Fibroblast of lung (primary cell): ENCODE measurements at regions not wholly inside any gene's neighbourhood (a gene's known extent, or its start where the extent isn't known, plus 50 kb on each side); places are given as distances from the start of the nearest gene placed in this dataset.
A peak's percentile ranks its signal among the peaks of the same experiment; 100 is the strongest.
"Not testable (repeated sequence)": the region's sequence is repeated elsewhere in the genome, so short reads cannot be mapped to it uniquely, and the experiment has no call there.

Experiments used
- DNase-seq, 2 donors: peaks; one replicate each; pipeline versions ENCODE4 v3.0.0 to v3.0.0-alpha.2; 2010; ENCODE audit warnings: low read depth in 2 of 2
- H2AFZ ChIP-seq: 2 replicates; pipeline ENCODE4 v1.5.1; 2012; ENCODE audit warnings: low read length, control low read depth, inconsistent platforms
- H3K27ac ChIP-seq: 2 replicates; pipeline ENCODE4 v1.5.1; 2011; ENCODE audit warnings: low read length, control low read depth; ENCODE audit not compliant: insufficient read depth
- H3K27me3 ChIP-seq: 2 replicates; pipeline ENCODE4 v1.5.1; 2011; ENCODE audit warnings: mild to moderate bottlenecking, low read length; ENCODE audit not compliant: control insufficient read depth, insufficient read depth
- H3K36me3 ChIP-seq: 2 replicates; pipeline ENCODE4 v1.5.1; 2011; ENCODE audit warnings: low read length; ENCODE audit not compliant: control insufficient read depth, insufficient read depth
- H3K4me1 ChIP-seq: 2 replicates; pipeline ENCODE4 v1.5.1; 2011; ENCODE audit warnings: low read length; ENCODE audit not compliant: control insufficient read depth, insufficient read depth; ENCODE audit errors: extremely low read depth
- H3K4me2 ChIP-seq: 2 replicates; pipeline ENCODE4 v1.5.1; 2011; ENCODE audit warnings: low read length, control low read depth; ENCODE audit not compliant: insufficient read depth; ENCODE audit errors: extremely low read depth
- H3K4me3 ChIP-seq, 4 experiments: fragments of 200-600 bp in 1 of 4; sonication (generic) in 1 of 4; replicated peaks in 1 of 4; 2 replicates each; pipeline ENCODE4 v1.5.1; 2011 to 2016; ENCODE audit warnings: low read length in 4 of 4, low read depth in 3 of 4, mild to moderate bottlenecking in 3 of 4, control low read depth in 2 of 4, inconsistent platforms in 1 of 4, mixed read lengths in 1 of 4; ENCODE audit not compliant: insufficient read depth in 1 of 4; ENCODE audit errors: control extremely low read depth in 1 of 4
- H3K79me2 ChIP-seq: 2 replicates; pipeline ENCODE4 v1.5.1; 2012; ENCODE audit warnings: mild to moderate bottlenecking, low read length, inconsistent platforms; ENCODE audit not compliant: control insufficient read depth, insufficient read depth
- H3K9ac ChIP-seq: 2 replicates; pipeline ENCODE4 v1.5.1; 2011; ENCODE audit warnings: mild to moderate bottlenecking, low read length, control low read depth; ENCODE audit not compliant: insufficient read depth
- H3K9me3 ChIP-seq: 2 replicates; pipeline ENCODE4 v1.5.1; 2012; ENCODE audit warnings: low read depth, low read length; ENCODE audit not compliant: control insufficient read depth, insufficient read depth
- H4K20me1 ChIP-seq: 2 replicates; pipeline ENCODE4 v1.5.1; 2011; ENCODE audit warnings: low read length; ENCODE audit not compliant: control insufficient read depth, insufficient read depth; ENCODE audit errors: extremely low read depth
- CTCF ChIP-seq, 2 donors: IDR thresholded peaks in 1 of 2; conservative IDR thresholded peaks in 1 of 2; 1 replicate in 1 of 2; 2 replicates in 1 of 2; pipeline ENCODE4 v1.5.1; 2011 to 2012; ENCODE audit warnings: low read length in 2 of 2, control low read depth in 1 of 2, inconsistent platforms in 1 of 2, low read depth in 1 of 2, mild to moderate bottlenecking in 1 of 2
- EZH2 ChIP-seq: IDR thresholded peaks from 2 replicates; pipeline ENCODE4 v1.5.1; 2012; ENCODE audit warnings: low read length, control low read depth, mild to moderate bottlenecking; ENCODE audit errors: missing control alignments

GRCh38 chr6:74479420-74479819 lies 726.4 kb downstream of the COL12A1 start:
- Histone ChIP-seq H3K4me1 (no peaks in the 10 kb centered on the region), H3K27ac (no peak overlapping the region), H3K36me3 (no peaks in the 10 kb centered on the region), H3K4me2 (no peak overlapping the region), H3K9me3 (no peaks in the 10 kb centered on the region), H4K20me1 (no peaks in the 10 kb centered on the region), H3K9ac (no peak overlapping the region), H3K27me3 (no peaks in the 10 kb centered on the region), H2AFZ (no peak overlapping the region), H3K4me3 (no peak overlapping the region), H3K79me2 (no peaks in the 10 kb centered on the region)
- TF ChIP-seq EZH2, result no peak
- no peak for TF ChIP-seq CTCF (conservative IDR thresholded peaks at IDR 0.05 in 1 of 2, IDR thresholded peaks at IDR 0.05 in 1 of 2; ENCODE audit: low read depth in 1 of 2, low read length in 2 of 2)
- no peak for DNase-seq

GRCh38 chr6:74474046-74474445 lies 731.8 kb downstream of the COL12A1 start:
- not testable (repeated sequence) for H3K4me1 ChIP-seq, H3K27me3 ChIP-seq, DNase-seq, H3K79me2 ChIP-seq, H4K20me1 ChIP-seq, H3K27ac ChIP-seq, H3K4me3 ChIP-seq, H3K9ac ChIP-seq, H3K9me3 ChIP-seq, H3K4me2 ChIP-seq, H3K36me3 ChIP-seq, H2AFZ ChIP-seq

- not testable (repeated sequence) for H3K9me3 ChIP-seq, H3K4me2 ChIP-seq, H2AFZ ChIP-seq, H3K9ac ChIP-seq, H4K20me1 ChIP-seq, H3K79me2 ChIP-seq, H3K4me3 ChIP-seq, DNase-seq, H3K4me1 ChIP-seq, H3K27me3 ChIP-seq, H3K27ac ChIP-seq, H3K36me3 ChIP-seq
These were observed 737.3 kb downstream of the COL12A1 start for GRCh38 chr6:74468552-74468951.

GRCh38 chr6:74467533-74468215 lies 738.2 kb downstream of the COL12A1 start:
- H2AFZ ChIP-seq, result no peak overlapping the region
- no peak overlapping the region for H3K4me2 ChIP-seq
- no peak overlapping the region for H3K9ac ChIP-seq
- TF ChIP-seq EZH2 (no peak), CTCF (conservative IDR thresholded peaks at IDR 0.05 in 1 of 2, IDR thresholded peaks at IDR 0.05 in 1 of 2; ENCODE audit: low read depth in 1 of 2, low read length in 2 of 2) (no peak)
- no peak overlapping the region for H3K4me3 ChIP-seq
- peaks cover 3% of the 10 kb centered on the region for H3K27me3 ChIP-seq
- no peak overlapping the region for H3K27ac ChIP-seq
- DNase-seq, result peak in 1 of 2 donors; percentile 43
- no peaks in the 10 kb centered on the region for H3K9me3 ChIP-seq
- no peaks in the 10 kb centered on the region for H3K4me1 ChIP-seq
- H3K79me2 ChIP-seq, result no peaks in the 10 kb centered on the region
- no peaks in the 10 kb centered on the region for H4K20me1 ChIP-seq
- H3K36me3 ChIP-seq, result no peaks in the 10 kb centered on the region
